Lower leg skin (tissue), 3 donors: ENCODE measurements at regions not wholly inside any gene's neighbourhood (a gene's known extent, or its start where the extent isn't known, plus 50 kb on each side); places are given as distances from the start of the nearest gene placed in this dataset.

ENCODE experiments used
- POLR2A ChIP-seq, 2 donors: fragments of 450-650 bp; IDR thresholded peaks; one replicate each; pipeline ENCODE4 v1.6.1; 2016 to 2017; ENCODE audit warnings: antibody characterized with exemption in 2 of 2, mild to moderate bottlenecking in 1 of 2, moderate library complexity in 1 of 2
- TF ChIP-seq, protein P1 (sequence below), 3 donors: fragments of 450-650 bp; IDR thresholded peaks; one replicate each; pipeline ENCODE4 v1.5.1; 2016; ENCODE audit warnings: antibody characterized with exemption in 3 of 3, mild to moderate bottlenecking in 3 of 3, moderate library complexity in 2 of 3

DNA sequence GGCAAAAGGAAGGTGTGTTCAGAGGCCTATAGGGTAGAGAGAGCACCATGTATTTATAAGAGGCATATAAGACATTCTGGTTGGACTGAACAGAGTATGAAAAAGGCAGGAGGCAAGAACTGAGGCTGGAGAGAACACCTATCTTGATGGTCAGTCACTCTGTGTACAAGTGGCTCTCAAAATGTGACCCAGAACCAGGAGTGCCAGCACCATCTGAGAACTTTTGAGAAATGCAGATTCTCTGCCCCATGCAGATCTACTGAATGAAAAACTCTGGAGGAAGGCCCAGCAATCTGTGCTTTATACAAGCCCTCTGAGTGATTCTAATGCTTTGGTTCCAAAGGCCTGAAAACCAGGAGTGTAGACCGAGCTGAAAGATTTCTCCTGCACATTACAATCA lies 324.0 kb upstream of the IL12A start:
- TF ChIP-seq, protein P1, sequence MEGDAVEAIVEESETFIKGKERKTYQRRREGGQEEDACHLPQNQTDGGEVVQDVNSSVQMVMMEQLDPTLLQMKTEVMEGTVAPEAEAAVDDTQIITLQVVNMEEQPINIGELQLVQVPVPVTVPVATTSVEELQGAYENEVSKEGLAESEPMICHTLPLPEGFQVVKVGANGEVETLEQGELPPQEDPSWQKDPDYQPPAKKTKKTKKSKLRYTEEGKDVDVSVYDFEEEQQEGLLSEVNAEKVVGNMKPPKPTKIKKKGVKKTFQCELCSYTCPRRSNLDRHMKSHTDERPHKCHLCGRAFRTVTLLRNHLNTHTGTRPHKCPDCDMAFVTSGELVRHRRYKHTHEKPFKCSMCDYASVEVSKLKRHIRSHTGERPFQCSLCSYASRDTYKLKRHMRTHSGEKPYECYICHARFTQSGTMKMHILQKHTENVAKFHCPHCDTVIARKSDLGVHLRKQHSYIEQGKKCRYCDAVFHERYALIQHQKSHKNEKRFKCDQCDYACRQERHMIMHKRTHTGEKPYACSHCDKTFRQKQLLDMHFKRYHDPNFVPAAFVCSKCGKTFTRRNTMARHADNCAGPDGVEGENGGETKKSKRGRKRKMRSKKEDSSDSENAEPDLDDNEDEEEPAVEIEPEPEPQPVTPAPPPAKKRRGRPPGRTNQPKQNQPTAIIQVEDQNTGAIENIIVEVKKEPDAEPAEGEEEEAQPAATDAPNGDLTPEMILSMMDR (IDR thresholded peaks at IDR 0.05) = no peak
- TF ChIP-seq POLR2A (IDR thresholded peaks at IDR 0.05) = no peak
